M059J (cell line): ENCODE measurements at regions not wholly inside any gene's neighbourhood (a gene's known extent, or its start where the extent isn't known, plus 50 kb on each side); places are given as distances from the start of the nearest gene placed in this dataset.

Experiments
- DNase-seq: peaks from one replicate; pipeline ENCODE4 v3.0.0-alpha.2; 2012; ENCODE audit warnings: low read depth

DNA sequence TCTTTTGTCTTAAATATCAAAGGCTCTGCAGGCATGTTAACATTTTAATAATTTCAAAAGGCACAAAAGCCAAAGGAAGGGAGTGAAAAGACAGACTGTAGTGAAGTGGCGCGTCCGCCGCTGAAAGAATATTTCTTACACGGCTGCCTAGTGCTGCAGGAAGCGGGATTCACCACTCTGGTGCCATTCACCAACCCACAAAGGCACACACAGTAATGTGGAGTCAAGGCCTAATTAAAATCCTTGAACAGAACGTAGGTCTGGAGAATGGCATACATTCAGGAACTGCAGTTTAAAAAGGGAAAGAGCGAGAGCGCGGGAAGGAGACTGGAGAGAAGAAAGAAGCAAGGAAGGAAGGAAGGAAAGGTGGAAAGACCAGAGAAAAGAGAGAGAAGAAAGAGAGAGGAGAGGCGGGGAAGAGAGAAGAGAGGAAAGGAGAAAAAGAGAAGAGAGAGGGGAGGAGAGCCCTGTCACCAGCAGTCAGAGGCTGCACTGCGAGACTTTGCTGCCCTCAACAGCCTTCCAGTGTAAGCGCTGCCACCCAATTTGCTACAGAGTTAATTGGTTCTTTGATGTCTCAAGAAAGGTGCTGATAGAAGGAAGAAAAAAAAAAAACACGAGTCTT is 554.0 kb downstream of the MDFIC start:
- no peak for DNase-seq

DNA sequence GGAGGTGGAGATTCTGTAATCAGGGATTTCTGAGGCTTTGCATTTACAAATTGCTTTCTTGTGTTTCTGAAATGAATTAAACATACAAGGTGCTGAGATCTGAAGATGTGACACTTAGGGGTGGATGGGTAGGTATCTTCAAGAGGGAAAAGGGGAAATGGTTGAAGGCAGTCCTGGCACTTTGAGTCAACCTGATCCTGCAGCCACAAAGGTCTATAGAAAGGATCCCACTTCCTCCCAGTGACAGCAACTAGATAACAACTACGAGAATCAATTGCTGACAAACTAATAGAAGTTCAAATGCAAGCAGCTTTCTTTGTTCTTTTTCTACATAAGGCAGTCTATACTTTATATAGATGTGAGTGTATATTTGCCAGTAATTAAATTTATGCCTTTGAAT is 553.3 kb downstream of the MDFIC start:
- DNase-seq: no peak

DNA sequence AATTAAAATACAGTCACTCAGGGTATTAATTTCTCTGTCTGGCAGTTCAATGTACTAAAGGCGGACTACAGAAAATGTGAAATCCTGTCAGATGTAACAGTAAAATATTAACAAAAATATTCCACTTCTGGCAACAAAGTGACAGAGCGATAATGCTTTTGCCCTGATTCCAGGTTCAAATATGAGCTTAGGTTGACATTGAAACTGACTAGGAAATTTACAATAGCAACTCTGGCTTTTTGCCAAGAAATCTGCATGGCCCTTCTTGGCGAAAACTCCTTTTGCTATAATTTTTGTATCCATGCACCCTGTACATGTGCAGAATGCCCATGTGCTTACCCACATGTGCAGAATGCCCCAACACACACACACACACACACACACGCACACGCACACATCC is 552.2 kb downstream of the MDFIC start:
- no peak for DNase-seq

DNA sequence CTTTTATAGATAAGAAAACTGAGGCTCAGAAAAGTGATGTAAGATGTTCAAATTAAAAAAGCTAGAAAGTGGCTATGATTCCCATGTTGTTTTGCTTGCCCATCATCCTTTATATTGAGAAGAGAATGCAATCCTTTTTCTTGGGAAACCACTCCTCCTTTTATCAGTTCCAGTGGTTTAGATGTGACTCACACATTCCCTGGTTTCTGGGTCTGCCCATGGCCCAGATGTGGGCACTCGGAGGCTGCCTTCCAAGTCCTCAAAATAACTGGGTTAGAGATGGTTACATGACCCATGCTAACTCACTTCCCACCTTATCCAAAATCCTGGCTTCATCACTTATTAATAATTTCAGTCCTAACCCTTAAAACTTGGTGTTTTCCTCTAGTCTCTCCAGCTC is 550.0 kb downstream of the MDFIC start:
- no peak for DNase-seq

GRCh38 chr7:115462301-115463015 is 540.6 kb downstream of the MDFIC start:
- DNase-seq: no peak

- DNase-seq: no peak
These were observed 527.8 kb downstream of the MDFIC start for GRCh38 chr7:115449689-115450088.

DNA sequence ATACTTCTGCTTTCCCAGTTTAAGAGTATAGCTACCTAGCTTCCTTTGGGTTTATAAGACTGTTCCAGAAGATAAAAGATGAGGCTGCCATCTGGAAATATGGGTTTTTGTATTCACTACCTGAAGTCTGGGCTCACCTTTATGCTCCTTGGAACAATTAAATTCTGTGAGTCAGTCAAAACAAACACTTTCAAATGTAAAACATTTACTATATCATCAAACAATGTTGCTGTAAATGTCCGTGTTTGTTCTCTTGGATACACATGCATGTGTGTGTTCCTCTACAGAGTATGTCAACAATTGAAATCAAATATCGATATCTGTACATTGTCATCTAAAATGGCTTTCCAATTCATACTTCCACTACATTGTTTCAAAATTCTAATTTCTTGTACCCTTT is 525.6 kb downstream of the MDFIC start:
- DNase-seq: no peak

DNA sequence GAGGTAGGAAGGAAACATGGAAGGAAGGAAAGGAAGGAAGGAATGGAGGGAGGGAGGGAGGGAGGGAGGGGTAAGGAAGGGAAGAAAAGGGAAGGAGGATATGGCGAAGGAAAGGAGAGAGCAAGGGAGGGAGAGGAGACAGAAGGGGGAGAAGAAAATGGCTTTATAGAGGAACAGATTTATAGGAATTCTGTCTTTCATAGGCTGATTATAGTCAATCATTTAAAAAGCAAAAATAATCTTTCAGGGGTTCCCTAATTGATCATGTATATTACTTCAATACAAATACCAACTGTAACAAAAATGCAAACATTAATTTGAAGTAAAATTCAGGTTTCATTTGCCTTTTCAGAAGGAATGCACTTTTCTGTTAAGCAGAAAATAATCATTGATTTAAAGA is 519.1 kb downstream of the MDFIC start:
- DNase-seq: no peak

DNA sequence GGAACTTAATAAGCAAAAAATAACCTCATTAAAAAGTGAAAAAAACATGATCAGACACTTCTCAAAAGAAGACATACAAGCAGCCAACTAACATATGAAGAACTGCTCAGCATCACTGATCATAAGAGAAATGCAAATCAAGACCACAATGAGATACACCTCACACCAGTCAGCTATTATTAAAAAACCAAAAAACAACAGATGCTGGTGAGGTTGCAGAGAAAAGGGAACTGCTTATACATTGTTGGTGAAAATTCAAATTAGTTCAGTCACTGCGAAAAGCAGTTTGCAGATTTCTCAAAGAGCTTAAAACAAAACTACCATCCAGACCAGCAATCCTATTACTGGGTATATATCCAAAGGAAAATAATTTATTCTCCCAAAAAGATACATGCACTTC is 513.3 kb downstream of the MDFIC start:
- no peak for DNase-seq

- no peak for DNase-seq
These were observed 508.0 kb downstream of the MDFIC start for GRCh38 chr7:115429918-115430317.

DNA sequence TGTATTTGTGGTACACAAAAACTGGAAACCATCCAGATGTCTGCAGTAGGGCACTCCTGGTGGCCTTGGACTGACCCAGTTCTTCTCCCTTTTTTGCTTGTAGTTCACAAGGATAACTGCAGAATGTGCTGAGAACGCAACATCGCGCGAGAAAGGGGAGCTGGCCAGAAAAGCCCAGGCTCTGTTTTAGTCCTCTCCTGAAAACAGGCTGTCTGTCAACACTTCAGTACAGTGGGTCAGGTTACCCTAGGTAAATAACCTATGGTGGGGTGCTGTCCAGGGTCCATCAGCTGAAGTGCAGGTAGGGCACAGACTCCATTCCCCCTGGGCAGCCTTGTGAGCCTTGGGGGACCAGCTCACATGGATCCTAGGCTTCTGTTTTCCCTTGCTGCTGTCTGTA is 495.8 kb downstream of the MDFIC start:
- no peak for DNase-seq

DNA sequence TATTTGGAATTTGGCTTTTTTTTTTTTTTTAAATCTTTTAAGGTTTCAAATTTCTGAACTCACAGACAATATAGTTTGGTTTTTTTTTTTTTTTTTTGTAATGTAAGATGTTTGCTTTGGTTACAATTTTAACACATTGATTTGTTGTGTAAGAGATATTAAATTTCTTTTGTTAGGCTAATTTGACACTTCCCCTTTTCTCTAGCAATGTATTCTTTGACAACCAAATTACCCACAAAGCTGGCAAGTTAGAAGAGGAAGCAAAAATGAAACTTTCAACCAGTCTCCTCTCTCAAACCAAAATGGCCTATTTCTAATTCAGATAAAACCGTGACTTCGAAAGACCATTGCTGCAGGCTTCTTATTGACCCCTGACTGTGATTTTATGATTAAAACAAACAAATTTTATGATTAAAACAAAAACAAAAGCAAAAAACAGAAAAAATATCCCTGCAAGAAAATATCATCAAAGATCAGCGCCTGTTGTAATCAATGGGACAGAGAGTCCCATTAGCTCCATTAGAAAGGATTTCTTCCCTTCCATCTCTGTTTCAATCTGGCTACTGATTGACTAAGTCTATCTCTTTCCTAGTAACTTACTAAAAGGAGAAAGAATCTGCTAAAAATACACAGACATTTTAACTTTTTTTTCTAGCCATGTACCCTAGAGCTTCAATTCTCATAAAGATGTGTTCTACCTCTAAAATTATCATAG is 489.2 kb downstream of the MDFIC start:
- DNase-seq: no peak

DNA sequence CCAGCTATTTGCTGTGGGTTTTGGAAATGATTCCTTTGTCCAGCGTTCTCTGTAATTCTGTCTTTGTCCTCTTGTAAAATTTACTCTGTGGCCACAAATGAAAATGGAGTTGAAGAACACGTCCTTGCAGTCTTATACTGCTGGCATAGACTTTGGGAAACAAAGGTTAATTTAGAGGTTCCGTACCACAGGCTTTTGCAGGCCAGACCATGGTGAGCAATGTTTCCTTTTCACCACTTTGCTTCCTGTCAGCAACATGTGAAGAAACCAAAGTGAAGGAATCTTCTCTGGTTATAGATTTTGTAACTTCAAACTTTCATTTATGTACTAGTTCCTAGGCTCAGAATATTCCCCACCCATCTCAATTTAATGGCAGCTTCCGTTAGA is 488.5 kb downstream of the MDFIC start:
- no peak for DNase-seq

- DNase-seq: no peak
These were observed 488.0 kb downstream of the MDFIC start for GRCh38 chr7:115409682-115410433.

DNA sequence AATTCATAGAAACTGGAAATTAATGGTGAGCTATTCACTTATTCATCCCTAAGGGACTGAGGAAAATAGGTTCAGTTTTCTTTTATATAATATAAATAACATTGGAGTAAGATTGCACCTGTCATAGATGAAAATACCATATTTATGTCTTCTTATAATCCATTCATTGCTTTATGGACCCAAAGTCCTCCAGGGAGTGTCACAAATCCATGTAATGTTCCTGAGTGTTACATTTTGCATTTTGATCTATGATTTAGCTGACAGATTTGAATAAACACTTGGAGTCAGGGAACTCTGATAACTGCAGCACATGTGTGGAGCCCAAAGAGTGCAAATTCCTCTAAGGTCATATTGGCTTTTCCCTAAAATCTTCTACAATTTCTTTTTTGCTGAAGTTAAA is 484.3 kb downstream of the MDFIC start:
- DNase-seq: no peak

- no peak for DNase-seq
These were observed 465.2 kb downstream of the MDFIC start for GRCh38 chr7:115387137-115387536.

DNA sequence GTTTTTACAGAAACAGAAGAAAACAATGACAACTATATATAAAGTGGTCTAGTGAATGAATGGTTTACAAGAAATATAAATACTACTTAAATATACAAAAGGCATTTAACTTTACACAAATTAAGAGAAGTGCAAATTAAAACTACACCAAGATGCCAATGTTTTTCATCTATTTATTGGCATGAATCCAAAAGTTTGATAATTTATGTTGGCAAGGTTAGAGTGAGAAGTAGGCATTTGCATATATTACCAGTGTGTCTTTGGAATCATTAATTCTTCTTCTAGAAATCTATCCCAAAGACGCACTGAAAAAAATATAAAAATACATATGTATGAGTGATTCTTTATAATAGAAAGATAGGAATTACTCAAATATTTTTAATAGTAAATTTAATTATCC is 457.4 kb downstream of the MDFIC start:
- DNase-seq: no peak

DNA sequence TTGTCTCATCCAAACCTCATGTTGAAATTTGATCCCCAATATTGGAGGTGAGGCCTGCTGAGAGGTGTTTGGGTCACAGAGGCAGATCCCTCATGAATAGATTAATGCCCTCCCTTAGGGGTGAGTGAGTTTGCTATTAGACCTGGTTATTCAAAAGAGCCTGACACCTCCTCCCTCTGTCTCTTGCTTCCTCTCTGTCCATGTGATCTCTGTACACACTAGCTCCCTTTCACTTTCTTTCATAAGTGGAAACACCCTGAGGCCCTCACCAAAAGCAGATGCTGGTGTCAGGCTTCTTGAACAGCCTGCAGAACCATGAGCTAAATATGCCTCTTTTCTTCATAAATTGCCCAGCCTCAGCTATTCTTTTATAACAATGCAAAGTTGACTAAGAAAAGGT is 447.1 kb downstream of the MDFIC start:
- no peak for DNase-seq

GRCh38 chr7:115363916-115364315 is 442.0 kb downstream of the MDFIC start:
- no peak for DNase-seq

DNA sequence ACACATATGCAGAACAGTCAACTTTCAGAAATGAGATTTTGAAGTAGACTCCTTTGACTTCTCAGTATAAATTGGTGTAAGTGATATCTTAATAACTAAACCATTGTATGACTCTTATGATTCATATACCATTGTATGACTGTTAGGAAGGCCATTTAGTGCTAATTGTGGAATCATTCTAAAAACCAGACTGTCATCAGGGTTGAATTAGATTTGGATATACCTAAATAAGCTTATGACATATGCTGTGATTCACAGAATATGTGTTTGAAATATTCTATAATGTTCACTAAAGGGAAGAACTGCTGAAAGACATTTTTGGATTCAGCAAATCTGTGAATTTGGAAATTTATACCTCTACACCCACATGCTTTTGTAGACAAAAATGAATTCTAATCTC is 438.1 kb downstream of the MDFIC start:
- DNase-seq: no peak

- no peak for DNase-seq
These were observed 437.2 kb downstream of the MDFIC start for GRCh38 chr7:115359119-115359518.

GRCh38 chr7:115357703-115357999 is 435.8 kb downstream of the MDFIC start:
- no peak for DNase-seq
